SK-N-SH (cell line): ENCODE measurements at regions not wholly inside any gene's neighbourhood (a gene's known extent, or its start where the extent isn't known, plus 50 kb on each side); places are given as distances from the start of the nearest gene placed in this dataset.

ENCODE experiments used
- CTCF ChIP-seq: fragments of 200-600 bp; sonication (generic); IDR thresholded peaks from 2 replicates; pipeline ENCODE4 v1.6.1; 2017; ENCODE audit warnings: antibody characterized with exemption, mild to moderate bottlenecking, moderate library complexity
- ELF1 ChIP-seq: IDR thresholded peaks from 2 replicates; pipeline ENCODE4 v1.4.0; 2012
- FOXM1 ChIP-seq: IDR thresholded peaks from 2 replicates; pipeline ENCODE4 v1.4.0; 2012; ENCODE audit warnings: low read depth, mild to moderate bottlenecking
- PBX3 ChIP-seq: IDR thresholded peaks from 2 replicates; pipeline ENCODE4; 2012
- POLR2AphosphoS5 ChIP-seq: IDR thresholded peaks from 2 replicates; pipeline ENCODE4 v1.6.1; 2012; ENCODE audit warnings: low read depth, low read length
- RAD21 ChIP-seq: IDR thresholded peaks from 2 replicates; pipeline ENCODE4 v1.6.1; 2012; ENCODE audit warnings: mild to moderate bottlenecking, low read length
- RCOR1 ChIP-seq: fragments of 150-350 bp; IDR thresholded peaks from 2 replicates; pipeline ENCODE4 v1.6.1; 2017; ENCODE audit warnings: antibody characterized with exemption, low read length
- RXRA ChIP-seq: IDR thresholded peaks from 2 replicates; pipeline ENCODE4 v1.4.0; 2012; ENCODE audit warnings: low read depth, mild to moderate bottlenecking, borderline replicate concordance

GRCh38 chr10:1903982-1904381 lies 166.7 kb upstream of the ADARB2 start:
- TF ChIP-seq CTCF (no peak), ELF1 (no peak), RCOR1 (no peak), POLR2AphosphoS5 (no peak), FOXM1 (no peak), RAD21 (no peak), PBX3 (no peak), RXRA (no peak)
